HCT116 (cell line): ENCODE measurements at regions not wholly inside any gene's neighbourhood (a gene's known extent, or its start where the extent isn't known, plus 50 kb on each side); places are given as distances from the start of the nearest gene placed in this dataset.

ENCODE experiments used
- ATAC-seq: fragments of 200-7000 bp; cut with Tn5 transposase; 2 replicates; pipeline ENCODE4 v1.9.1; 2020; ENCODE audit warnings: mild to moderate bottlenecking, moderate library complexity
- BruUV-seq: library from RNA; stranded (reverse); fragments of 400-500 nt; replicated peaks from 2 replicates; lab custom pipeline; 2021; lab: Mats Ljungman, UMichigan
- CTCF ChIA-PET: fragments of 300-600 bp; sonication (Branson Sonifier 250); formaldehyde crosslinking; loops from one replicate; lab custom pipeline; 2021; ENCODE audit warnings: antibody characterized with exemption; lab: Charles Lee
- POLR2A ChIA-PET: fragments of 300-600, 350-600 bp; sonication (Branson Sonifier 250); formaldehyde crosslinking; loops from one replicate; lab custom pipeline; 2021; ENCODE audit warnings: antibody characterized with exemption; lab: Charles Lee
- RAD21 ChIA-PET, 2 experiments: fragments of 300-600 bp; sonication (Branson Sonifier 250); formaldehyde crosslinking; loops; one replicate each; lab custom pipeline; 2023; ENCODE audit warnings: low total read pairs in 2 of 2; ENCODE audit not compliant: uncharacterized antibody in 2 of 2, unreplicated experiment in 2 of 2, low non-redundant PET in 1 of 2; lab: Charles Lee
- DNase-seq: peaks from one replicate; pipeline ENCODE4 v3.0.0-alpha.2; 2010; ENCODE audit warnings: low read depth, low spot score
- H2AFZ ChIP-seq: fragments of 200-600 bp; shearing (Covaris generic), sonication (generic); 2 replicates; pipeline ENCODE4 v1.6.1; 2017; ENCODE audit warnings: low read depth, mixed run types, mixed read lengths, antibody characterized with exemption, low read length; ENCODE audit not compliant: poor library complexity, severe bottlenecking
- H3K27ac ChIP-seq: 2 replicates; pipeline ENCODE4 v1.5.1; 2012; ENCODE audit warnings: low read depth, low read length
- H3K27me3 ChIP-seq: fragments of 200-600 bp; sonication (generic); 2 replicates; pipeline ENCODE4 v1.6.1; 2016; ENCODE audit warnings: mixed run types, low read length, mixed read lengths; ENCODE audit not compliant: insufficient read depth
- H3K36me3 ChIP-seq, 2 experiments: fragments of 200-500 bp in 1 of 2; fragments of 200-600 bp in 1 of 2; sonication (Bioruptor generic) in 1 of 2; sonication (generic) in 1 of 2; 2 replicates each; pipeline versions ENCODE4 v1.5.1 to v1.6.1; 2014 to 2016; ENCODE audit warnings: low read length in 2 of 2, inconsistent platforms in 1 of 2, mixed read lengths in 1 of 2, mixed run types in 1 of 2; ENCODE audit not compliant: insufficient read depth in 2 of 2, control insufficient read depth in 1 of 2
- H3K4me1 ChIP-seq, 2 experiments: fragments of 200-600 bp in 1 of 2; sonication (generic) in 1 of 2; 2 replicates each; pipeline versions ENCODE4 v1.5.1 to v1.6.1; 2012 to 2017; ENCODE audit warnings: low read length in 2 of 2, inconsistent platforms in 1 of 2, mild to moderate bottlenecking in 1 of 2, mixed read lengths in 1 of 2, mixed run types in 1 of 2, moderate library complexity in 1 of 2; ENCODE audit not compliant: insufficient read depth in 2 of 2, control insufficient read depth in 1 of 2
- H3K4me2 ChIP-seq: fragments of 200-600 bp; sonication (generic); 2 replicates; pipeline ENCODE4 v1.6.1; 2017; ENCODE audit warnings: mixed run types, low read length, mixed read lengths
- H3K4me3 ChIP-seq, 2 experiments: fragments of 200-600 bp in 1 of 2; sonication (generic) in 1 of 2; replicated peaks in 1 of 2; 2 replicates each; pipeline ENCODE4 v1.5.1; 2011 to 2016; ENCODE audit warnings: low read length in 2 of 2, control low read depth in 1 of 2, low read depth in 1 of 2, mild to moderate bottlenecking in 1 of 2, mixed read lengths in 1 of 2, mixed run types in 1 of 2
- H3K79me2 ChIP-seq: fragments of 200-600 bp; sonication (generic); 2 replicates; pipeline ENCODE4 v1.6.1; 2017; ENCODE audit warnings: mild to moderate bottlenecking, mixed run types, low read length, moderate library complexity, mixed read lengths; ENCODE audit not compliant: insufficient read depth
- H3K9ac ChIP-seq: fragments of 200-600 bp; sonication (generic); 2 replicates; pipeline ENCODE4 v1.6.1; 2016; ENCODE audit warnings: low read length, mixed read lengths
- H3K9me2 ChIP-seq: fragments of 200-600 bp; sonication (generic), shearing (Covaris generic); 2 replicates; pipeline ENCODE4 v1.6.1; 2017; ENCODE audit warnings: mixed run types, mild to moderate bottlenecking, moderate library complexity; ENCODE audit not compliant: insufficient read depth
- H3K9me3 ChIP-seq, 2 experiments: fragments of 200-500 bp in 1 of 2; fragments of 200-600 bp in 1 of 2; sonication (Bioruptor generic) in 1 of 2; sonication (generic) in 1 of 2; 2 replicates each; pipeline ENCODE4 v1.6.1; 2014 to 2017; ENCODE audit warnings: low read length in 2 of 2, mixed read lengths in 2 of 2, inconsistent platforms in 1 of 2, low read depth in 1 of 2, mild to moderate bottlenecking in 1 of 2, mixed run types in 1 of 2, moderate library complexity in 1 of 2; ENCODE audit not compliant: control insufficient read depth in 1 of 2, insufficient read depth in 1 of 2
- H4K20me1 ChIP-seq: fragments of 200-600 bp; sonication (generic), shearing (Covaris generic); 2 replicates; pipeline ENCODE4 v1.6.1; 2017; ENCODE audit warnings: mixed run types, mild to moderate bottlenecking, moderate library complexity; ENCODE audit not compliant: insufficient read depth
- ELF1 ChIP-seq: IDR thresholded peaks from 2 replicates; pipeline ENCODE4 v1.6.1; 2012; ENCODE audit warnings: low read depth, borderline replicate concordance
- FOSL1 ChIP-seq: IDR thresholded peaks from 2 replicates; pipeline ENCODE4 v1.6.1; 2012; ENCODE audit warnings: low read depth
- MAX ChIP-seq: IDR thresholded peaks from 2 replicates; pipeline ENCODE4 v1.6.1; 2012
- POLR2A ChIP-seq: IDR thresholded peaks from 2 replicates; pipeline ENCODE4 v1.7.0; 2011; ENCODE audit warnings: borderline replicate concordance; ENCODE audit not compliant: insufficient read depth, insufficient read length; ENCODE audit errors: extremely low read depth
- REST ChIP-seq: IDR thresholded peaks from 2 replicates; pipeline ENCODE4 v1.6.1; 2012; ENCODE audit warnings: low read depth
- SP1 ChIP-seq: IDR thresholded peaks from 2 replicates; pipeline ENCODE4 v1.6.1; 2012; ENCODE audit warnings: low read depth
- SRF ChIP-seq: IDR thresholded peaks from 2 replicates; pipeline ENCODE4 v1.6.1; 2012; ENCODE audit warnings: low read depth
- YY1 ChIP-seq: IDR thresholded peaks from 2 replicates; pipeline ENCODE4 v1.6.1; 2011; ENCODE audit warnings: low read length, low read depth, moderate library complexity, mild to moderate bottlenecking; ENCODE audit not compliant: insufficient replicate concordance; ENCODE audit errors: extremely low read depth
- ZFX ChIP-seq: fragments of 450-650 bp; IDR thresholded peaks from 2 replicates; pipeline ENCODE4 v1.6.1; 2017
- ZNF274 ChIP-seq: fragments of 200-500 bp; sonication (Bioruptor generic); IDR thresholded peaks from 2 replicates; pipeline ENCODE4 v1.6.1; 2014; ENCODE audit warnings: mild to moderate bottlenecking, low read depth, low read length, inconsistent platforms
- intact Hi-C: fragments of 100-400 bp; cut with micrococcal nuclease; formaldehyde crosslinking; loops from 2 replicates; pipeline ENCODE4 v1.10.0; 2022

GRCh38 chr3:5666455-5666854 lies 478.9 kb downstream of the EDEM1 start:
- H3K9me2 ChIP-seq = no peaks in the 10 kb centered on the region
- intact Hi-C loops = no loop called here
- CTCF ChIA-PET = no interaction called here

DNA sequence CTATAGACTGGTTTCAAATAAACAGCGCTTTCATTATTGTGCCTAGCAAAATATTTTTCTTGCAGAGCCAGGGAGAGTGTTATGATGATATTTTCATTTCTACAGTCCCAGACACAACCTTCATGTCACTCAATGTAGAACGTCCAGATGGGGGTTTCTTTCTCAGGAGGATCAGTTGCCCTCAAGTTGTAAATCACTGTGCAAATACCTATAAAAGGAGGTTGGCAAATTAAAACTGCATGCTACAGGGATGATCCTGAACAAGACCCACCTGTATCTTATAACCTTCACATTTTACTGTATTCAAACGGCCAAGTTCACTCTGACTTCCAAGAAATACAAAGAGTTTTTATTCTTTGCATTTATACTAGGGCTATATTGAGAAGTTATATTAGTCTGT lies 486.0 kb downstream of the EDEM1 start:
- Histone ChIP-seq H4K20me1 (no peaks in the 10 kb centered on the region), H3K4me3 (no peak overlapping the region), H3K9me3 (no peaks in the 10 kb centered on the region), H3K79me2 (no peaks in the 10 kb centered on the region), H3K27me3 (no peaks in the 10 kb centered on the region), H3K36me3 (no peaks in the 10 kb centered on the region), H3K4me2 (no peak overlapping the region), H3K4me1 (no peaks in the 10 kb centered on the region), H2AFZ (no peak overlapping the region), H3K9me2 (no peaks in the 10 kb centered on the region), H3K9ac (no peak overlapping the region), H3K27ac (no peak overlapping the region)
- RAD21 ChIA-PET = no interaction called here
- TF ChIP-seq SRF (no peak), FOSL1 (no peak), ELF1 (no peak), YY1 (no peak), SP1 (no peak), ZNF274 (no peak), ZFX (no peak), REST (no peak)
- DNase-seq = no peak
- POLR2A ChIA-PET = no interaction called here
- intact Hi-C loops = no loop called here
- CTCF ChIA-PET = no interaction called here
- BruUV-seq = no TSS peak
- ATAC-seq = no peak

More at GRCh38 chr3:5666455-5666854, 478.9 kb downstream of the EDEM1 start:
- no peak overlapping the region for H3K4me3 ChIP-seq
- H3K27me3 ChIP-seq = no peaks in the 10 kb centered on the region
- BruUV-seq = no TSS peak
- no peaks in the 10 kb centered on the region for H4K20me1 ChIP-seq
- no peak overlapping the region for H2AFZ ChIP-seq
- DNase-seq (no peak), ATAC-seq (no peak)
- H3K9me3 ChIP-seq = peaks cover 6 to 10% of the 10 kb centered on the region in 2 experiments; a peak in 2 of 4 replicates
- no peaks in the 10 kb centered on the region for H3K36me3 ChIP-seq
- no peaks in the 10 kb centered on the region for H3K79me2 ChIP-seq
- H3K4me1 ChIP-seq = no peaks in the 10 kb centered on the region
- no peak overlapping the region for H3K9ac ChIP-seq
- peak; percentile 62; the same call in 1 of the 2 replicates for TF ChIP-seq MAX
- TF ChIP-seq YY1 = no peak
- no peak for TF ChIP-seq POLR2A
- RAD21 ChIA-PET = no interaction called here
- no peak overlapping the region for H3K4me2 ChIP-seq
- H3K27ac ChIP-seq = no peak overlapping the region
- POLR2A ChIA-PET = no interaction called here
